ENCODE measurements at regions not wholly inside any gene's neighbourhood (a gene's known extent, or its start where the extent isn't known, plus 50 kb on each side); places are given as distances from the start of the nearest gene placed in this dataset.

GRCh38 chr1:38365242-38365641, 318.6 kb upstream of the POU3F1 start:
- H2AFZ ChIP-seq (ENCODE audit: low read depth, low read length, poor library complexity, severe bottlenecking), result no peak overlapping the region
- TF ChIP-seq TCF7L2 (IDR thresholded peaks at IDR 0.05; ENCODE audit: borderline replicate concordance, extremely low read depth, insufficient read depth, insufficient read length) (no peak), POLR2AphosphoS5 (IDR thresholded peaks at IDR 0.05; ENCODE audit: low read depth, low read length) (no peak), ELF1 (IDR thresholded peaks at IDR 0.05; ENCODE audit: borderline replicate concordance, low read depth) (no peak), POLR2A (IDR thresholded peaks at IDR 0.05; ENCODE audit: borderline replicate concordance, extremely low read depth, insufficient read depth, insufficient read length) (no peak), SP1 (IDR thresholded peaks at IDR 0.05; ENCODE audit: low read depth) (no peak), ZNF274 (IDR thresholded peaks at IDR 0.05; ENCODE audit: low read depth, low read length) (no peak), ZFX (IDR thresholded peaks at IDR 0.05) (no peak), SIN3A (IDR thresholded peaks at IDR 0.05; ENCODE audit: low read depth) (no peak), EZH2phosphoT487 (IDR thresholded peaks at IDR 0.05; ENCODE audit: borderline replicate concordance) (no peak), CBX3 (IDR thresholded peaks at IDR 0.05; ENCODE audit: low read depth) (no peak), ZBTB33 (IDR thresholded peaks at IDR 0.05; ENCODE audit: extremely low read depth, insufficient replicate concordance, low read length) (no peak), JUND (IDR thresholded peaks at IDR 0.05) (no peak), CEBPB (IDR thresholded peaks at IDR 0.05; ENCODE audit: low read depth) (no peak), RAD21 (IDR thresholded peaks at IDR 0.05; ENCODE audit: low read depth) (no peak), EZH2 (IDR thresholded peaks at IDR 0.05) (no peak), REST (IDR thresholded peaks at IDR 0.05; ENCODE audit: low read depth) (no peak), SRF (IDR thresholded peaks at IDR 0.05; ENCODE audit: low read depth) (no peak)
- no peaks in the 10 kb centered on the region for H4K20me1 ChIP-seq (ENCODE audit: insufficient read depth)
- H3K79me2 ChIP-seq (ENCODE audit: insufficient read depth, low read length), result no peaks in the 10 kb centered on the region
- no TSS peak for BruUV-seq (replicated peaks)
- no peaks in the 10 kb centered on the region for H3K9me3 ChIP-seq (ENCODE audit: control insufficient read depth in 1 of 2, insufficient read depth in 1 of 2, low read depth in 1 of 2, low read length in 2 of 2)
- no peak overlapping the region for H3K27ac ChIP-seq (ENCODE audit: low read depth, low read length)
- ChIA-PET CTCF (no interaction called here), RAD21 (ENCODE audit: low non-redundant PET in 1 of 2, low total read pairs in 2 of 2, uncharacterized antibody in 2 of 2, unreplicated experiment in 2 of 2) (no interaction called here), POLR2A (no interaction called here)
- no peak overlapping the region for H3K4me3 ChIP-seq (replicated peaks in 1 of 2; ENCODE audit: low read depth in 1 of 2, low read length in 2 of 2)
- ATAC-seq (no peak), DNase-seq (ENCODE audit: low read depth, low spot score) (no peak)
- H3K4me1 ChIP-seq (ENCODE audit: control insufficient read depth in 1 of 2, insufficient read depth in 2 of 2, low read length in 2 of 2), result no peaks in the 10 kb centered on the region
- peaks cover 52% of the 10 kb centered on the region for H3K27me3 ChIP-seq (ENCODE audit: insufficient read depth, low read length)
- no peaks in the 10 kb centered on the region for H3K36me3 ChIP-seq (ENCODE audit: control insufficient read depth in 1 of 2, insufficient read depth in 2 of 2, low read length in 2 of 2)
- H3K9ac ChIP-seq (ENCODE audit: low read length), result no peak overlapping the region
- no peaks in the 10 kb centered on the region for H3K9me2 ChIP-seq (ENCODE audit: insufficient read depth)
- H3K4me2 ChIP-seq (ENCODE audit: low read length), result no peak overlapping the region
- intact Hi-C loops (cut with micrococcal nuclease), result no loop called here
